HCT116 (cell line): ENCODE measurements at regions not wholly inside any gene's neighbourhood (a gene's known extent, or its start where the extent isn't known, plus 50 kb on each side); places are given as distances from the start of the nearest gene placed in this dataset.

ENCODE experiments used
- ATAC-seq: fragments of 200-7000 bp; cut with Tn5 transposase; 2 replicates; pipeline ENCODE4 v1.9.1; 2020; ENCODE audit warnings: mild to moderate bottlenecking, moderate library complexity
- BruUV-seq: library from RNA; stranded (reverse); fragments of 400-500 nt; replicated peaks from 2 replicates; lab custom pipeline; 2021; lab: Mats Ljungman, UMichigan
- CTCF ChIA-PET: fragments of 300-600 bp; sonication (Branson Sonifier 250); formaldehyde crosslinking; loops from one replicate; lab custom pipeline; 2021; ENCODE audit warnings: antibody characterized with exemption; lab: Charles Lee
- POLR2A ChIA-PET: fragments of 300-600, 350-600 bp; sonication (Branson Sonifier 250); formaldehyde crosslinking; loops from one replicate; lab custom pipeline; 2021; ENCODE audit warnings: antibody characterized with exemption; lab: Charles Lee
- RAD21 ChIA-PET, 2 experiments: fragments of 300-600 bp; sonication (Branson Sonifier 250); formaldehyde crosslinking; loops; one replicate each; lab custom pipeline; 2023; ENCODE audit warnings: low total read pairs in 2 of 2; ENCODE audit not compliant: uncharacterized antibody in 2 of 2, unreplicated experiment in 2 of 2, low non-redundant PET in 1 of 2; lab: Charles Lee
- DNase-seq: peaks from one replicate; pipeline ENCODE4 v3.0.0-alpha.2; 2010; ENCODE audit warnings: low read depth, low spot score
- H2AFZ ChIP-seq: fragments of 200-600 bp; shearing (Covaris generic), sonication (generic); 2 replicates; pipeline ENCODE4 v1.6.1; 2017; ENCODE audit warnings: low read depth, mixed run types, mixed read lengths, antibody characterized with exemption, low read length; ENCODE audit not compliant: poor library complexity, severe bottlenecking
- H3K27ac ChIP-seq: 2 replicates; pipeline ENCODE4 v1.5.1; 2012; ENCODE audit warnings: low read depth, low read length
- H3K27me3 ChIP-seq: fragments of 200-600 bp; sonication (generic); 2 replicates; pipeline ENCODE4 v1.6.1; 2016; ENCODE audit warnings: mixed run types, low read length, mixed read lengths; ENCODE audit not compliant: insufficient read depth
- H3K36me3 ChIP-seq, 2 experiments: fragments of 200-500 bp in 1 of 2; fragments of 200-600 bp in 1 of 2; sonication (Bioruptor generic) in 1 of 2; sonication (generic) in 1 of 2; 2 replicates each; pipeline versions ENCODE4 v1.5.1 to v1.6.1; 2014 to 2016; ENCODE audit warnings: low read length in 2 of 2, inconsistent platforms in 1 of 2, mixed read lengths in 1 of 2, mixed run types in 1 of 2; ENCODE audit not compliant: insufficient read depth in 2 of 2, control insufficient read depth in 1 of 2
- H3K4me1 ChIP-seq, 2 experiments: fragments of 200-600 bp in 1 of 2; sonication (generic) in 1 of 2; 2 replicates each; pipeline versions ENCODE4 v1.5.1 to v1.6.1; 2012 to 2017; ENCODE audit warnings: low read length in 2 of 2, inconsistent platforms in 1 of 2, mild to moderate bottlenecking in 1 of 2, mixed read lengths in 1 of 2, mixed run types in 1 of 2, moderate library complexity in 1 of 2; ENCODE audit not compliant: insufficient read depth in 2 of 2, control insufficient read depth in 1 of 2
- H3K4me2 ChIP-seq: fragments of 200-600 bp; sonication (generic); 2 replicates; pipeline ENCODE4 v1.6.1; 2017; ENCODE audit warnings: mixed run types, low read length, mixed read lengths
- H3K4me3 ChIP-seq, 2 experiments: fragments of 200-600 bp in 1 of 2; sonication (generic) in 1 of 2; replicated peaks in 1 of 2; 2 replicates each; pipeline ENCODE4 v1.5.1; 2011 to 2016; ENCODE audit warnings: low read length in 2 of 2, control low read depth in 1 of 2, low read depth in 1 of 2, mild to moderate bottlenecking in 1 of 2, mixed read lengths in 1 of 2, mixed run types in 1 of 2
- H3K79me2 ChIP-seq: fragments of 200-600 bp; sonication (generic); 2 replicates; pipeline ENCODE4 v1.6.1; 2017; ENCODE audit warnings: mild to moderate bottlenecking, mixed run types, low read length, moderate library complexity, mixed read lengths; ENCODE audit not compliant: insufficient read depth
- H3K9ac ChIP-seq: fragments of 200-600 bp; sonication (generic); 2 replicates; pipeline ENCODE4 v1.6.1; 2016; ENCODE audit warnings: low read length, mixed read lengths
- H3K9me2 ChIP-seq: fragments of 200-600 bp; sonication (generic), shearing (Covaris generic); 2 replicates; pipeline ENCODE4 v1.6.1; 2017; ENCODE audit warnings: mixed run types, mild to moderate bottlenecking, moderate library complexity; ENCODE audit not compliant: insufficient read depth
- H3K9me3 ChIP-seq, 2 experiments: fragments of 200-500 bp in 1 of 2; fragments of 200-600 bp in 1 of 2; sonication (Bioruptor generic) in 1 of 2; sonication (generic) in 1 of 2; 2 replicates each; pipeline ENCODE4 v1.6.1; 2014 to 2017; ENCODE audit warnings: low read length in 2 of 2, mixed read lengths in 2 of 2, inconsistent platforms in 1 of 2, low read depth in 1 of 2, mild to moderate bottlenecking in 1 of 2, mixed run types in 1 of 2, moderate library complexity in 1 of 2; ENCODE audit not compliant: control insufficient read depth in 1 of 2, insufficient read depth in 1 of 2
- H4K20me1 ChIP-seq: fragments of 200-600 bp; sonication (generic), shearing (Covaris generic); 2 replicates; pipeline ENCODE4 v1.6.1; 2017; ENCODE audit warnings: mixed run types, mild to moderate bottlenecking, moderate library complexity; ENCODE audit not compliant: insufficient read depth
- CBX3 ChIP-seq: IDR thresholded peaks from 2 replicates; pipeline ENCODE4 v1.6.1; 2012; ENCODE audit warnings: low read depth
- CEBPB ChIP-seq: IDR thresholded peaks from 2 replicates; pipeline ENCODE4 v1.6.1; 2012; ENCODE audit warnings: low read depth
- JUND ChIP-seq: IDR thresholded peaks from 2 replicates; pipeline ENCODE4 v1.6.1; 2012
- POLR2A ChIP-seq: IDR thresholded peaks from 2 replicates; pipeline ENCODE4 v1.7.0; 2011; ENCODE audit warnings: borderline replicate concordance; ENCODE audit not compliant: insufficient read depth, insufficient read length; ENCODE audit errors: extremely low read depth
- POLR2AphosphoS5 ChIP-seq: IDR thresholded peaks from 2 replicates; pipeline ENCODE4 v1.6.1; 2011; ENCODE audit warnings: mild to moderate bottlenecking, low read depth, low read length, moderate library complexity
- RAD21 ChIP-seq: IDR thresholded peaks from 2 replicates; pipeline ENCODE4 v1.6.1; 2012; ENCODE audit warnings: low read depth, mild to moderate bottlenecking
- SP1 ChIP-seq: IDR thresholded peaks from 2 replicates; pipeline ENCODE4 v1.6.1; 2012; ENCODE audit warnings: low read depth
- TCF7L2 ChIP-seq: IDR thresholded peaks from 2 replicates; pipeline ENCODE4 v1.7.0; 2011; ENCODE audit warnings: borderline replicate concordance, inconsistent platforms; ENCODE audit not compliant: insufficient read depth, insufficient read length; ENCODE audit errors: extremely low read depth
- intact Hi-C: fragments of 100-400 bp; cut with micrococcal nuclease; formaldehyde crosslinking; loops from 2 replicates; pipeline ENCODE4 v1.10.0; 2022
- TF ChIP-seq, protein P1 (sequence below): IDR thresholded peaks from 2 replicates; pipeline ENCODE4 v1.6.1; 2012
- TF ChIP-seq, protein P2 (sequence below): IDR thresholded peaks from 2 replicates; pipeline ENCODE4 v1.6.1; 2012; ENCODE audit warnings: low read depth
- TF ChIP-seq, protein P3 (sequence below), 3 experiments: fragments of 200-600 bp in 1 of 3; sonication (generic) in 1 of 3; IDR thresholded peaks in 2 of 3; conservative IDR thresholded peaks in 1 of 3; 2 replicates each; pipeline ENCODE4 v1.5.1; 2012 to 2017; ENCODE audit warnings: low read depth in 2 of 3, low read length in 2 of 3, antibody characterized with exemption in 1 of 3, borderline replicate concordance in 1 of 3, control low read depth in 1 of 3, mild to moderate bottlenecking in 1 of 3, mixed read lengths in 1 of 3, mixed run types in 1 of 3, moderate library complexity in 1 of 3; ENCODE audit not compliant: insufficient read depth in 1 of 3

DNA sequence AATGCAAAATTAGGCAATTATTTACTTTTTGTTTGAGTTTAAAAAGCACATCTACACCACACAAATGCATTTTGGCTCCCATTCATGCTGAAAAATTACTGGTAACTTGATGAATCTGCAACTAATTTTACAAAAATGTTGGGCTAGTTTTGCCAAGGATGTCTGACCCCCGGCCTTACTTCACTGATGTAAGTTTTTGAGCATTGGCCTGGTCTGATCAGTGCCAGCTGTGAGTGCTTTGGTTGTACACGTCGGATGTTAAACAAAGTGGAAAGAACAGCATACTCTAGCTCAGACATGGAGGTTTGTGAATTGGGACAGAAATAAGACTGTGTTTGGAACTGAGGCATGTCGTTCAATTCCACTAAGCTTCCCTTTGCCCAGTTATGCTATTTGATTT lies 1044.2 kb downstream of the TLE4 start:
- ChIA-PET POLR2A (no interaction called here), CTCF (no interaction called here)
- H2AFZ ChIP-seq, result no peak overlapping the region
- H3K27ac ChIP-seq, result no peak overlapping the region
- BruUV-seq, result no TSS peak
- no peak for DNase-seq
- no peaks in the 10 kb centered on the region for H4K20me1 ChIP-seq
- TF ChIP-seq TCF7L2, result no peak
- TF ChIP-seq, all 23 proteins: peak for 0
- peaks cover 0 to 3% of the 10 kb centered on the region in 2 experiments; a peak in 2 of 4 replicates for H3K9me3 ChIP-seq
- intact Hi-C loops, result no loop called here
- no peaks in the 10 kb centered on the region for H3K4me1 ChIP-seq
- H3K9ac ChIP-seq, result no peak overlapping the region
- no peak overlapping the region for H3K4me2 ChIP-seq
- no peaks in the 10 kb centered on the region for H3K9me2 ChIP-seq
- RAD21 ChIA-PET, result no interaction called here
- H3K36me3 ChIP-seq, result no peaks in the 10 kb centered on the region
- H3K27me3 ChIP-seq, result no peaks in the 10 kb centered on the region
- no peaks in the 10 kb centered on the region for H3K79me2 ChIP-seq
- no peak for ATAC-seq
- H3K4me3 ChIP-seq, result no peak overlapping the region

DNA sequence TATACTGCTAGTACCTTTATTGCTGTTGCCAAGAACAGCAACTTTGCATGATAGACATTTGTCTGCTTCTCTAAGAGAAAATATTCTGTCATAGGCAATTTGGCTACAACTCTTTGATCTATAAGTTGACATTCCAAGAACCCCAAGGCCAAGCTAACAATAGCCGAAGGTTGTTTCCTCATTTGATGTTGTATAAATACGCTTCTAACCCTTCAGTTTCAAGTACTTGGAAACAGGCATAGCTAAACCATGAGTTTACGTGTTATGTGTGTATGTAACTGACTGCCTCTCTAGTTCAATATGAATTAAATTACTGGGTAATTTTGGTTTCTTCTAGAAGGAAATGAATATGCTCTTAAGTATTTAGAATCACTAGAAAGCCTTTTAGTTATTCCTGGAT lies 1034.0 kb downstream of the TLE4 start:
- Histone ChIP-seq H3K4me3 (no peak overlapping the region), H3K36me3 (no peaks in the 10 kb centered on the region), H3K4me1 (no peaks in the 10 kb centered on the region), H3K9ac (no peak overlapping the region), H3K27me3 (no peaks in the 10 kb centered on the region), H4K20me1 (no peaks in the 10 kb centered on the region), H3K79me2 (no peaks in the 10 kb centered on the region), H3K27ac (no peak overlapping the region), H3K4me2 (no peak overlapping the region), H3K9me2 (no peaks in the 10 kb centered on the region), H2AFZ (no peak overlapping the region), H3K9me3 (peaks cover 0 to 16% of the 10 kb centered on the region in 2 experiments; a peak in 2 of 4 replicates)
- ChIA-PET POLR2A (no interaction called here), RAD21 (no interaction called here), CTCF (no interaction called here)
- no peak for DNase-seq
- intact Hi-C loops, result no loop called here
- no peak for ATAC-seq
- BruUV-seq, result no TSS peak
- TF ChIP-seq, protein P1, sequence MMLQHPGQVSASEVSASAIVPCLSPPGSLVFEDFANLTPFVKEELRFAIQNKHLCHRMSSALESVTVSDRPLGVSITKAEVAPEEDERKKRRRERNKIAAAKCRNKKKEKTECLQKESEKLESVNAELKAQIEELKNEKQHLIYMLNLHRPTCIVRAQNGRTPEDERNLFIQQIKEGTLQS, result no peak
- TF ChIP-seq, protein P2, sequence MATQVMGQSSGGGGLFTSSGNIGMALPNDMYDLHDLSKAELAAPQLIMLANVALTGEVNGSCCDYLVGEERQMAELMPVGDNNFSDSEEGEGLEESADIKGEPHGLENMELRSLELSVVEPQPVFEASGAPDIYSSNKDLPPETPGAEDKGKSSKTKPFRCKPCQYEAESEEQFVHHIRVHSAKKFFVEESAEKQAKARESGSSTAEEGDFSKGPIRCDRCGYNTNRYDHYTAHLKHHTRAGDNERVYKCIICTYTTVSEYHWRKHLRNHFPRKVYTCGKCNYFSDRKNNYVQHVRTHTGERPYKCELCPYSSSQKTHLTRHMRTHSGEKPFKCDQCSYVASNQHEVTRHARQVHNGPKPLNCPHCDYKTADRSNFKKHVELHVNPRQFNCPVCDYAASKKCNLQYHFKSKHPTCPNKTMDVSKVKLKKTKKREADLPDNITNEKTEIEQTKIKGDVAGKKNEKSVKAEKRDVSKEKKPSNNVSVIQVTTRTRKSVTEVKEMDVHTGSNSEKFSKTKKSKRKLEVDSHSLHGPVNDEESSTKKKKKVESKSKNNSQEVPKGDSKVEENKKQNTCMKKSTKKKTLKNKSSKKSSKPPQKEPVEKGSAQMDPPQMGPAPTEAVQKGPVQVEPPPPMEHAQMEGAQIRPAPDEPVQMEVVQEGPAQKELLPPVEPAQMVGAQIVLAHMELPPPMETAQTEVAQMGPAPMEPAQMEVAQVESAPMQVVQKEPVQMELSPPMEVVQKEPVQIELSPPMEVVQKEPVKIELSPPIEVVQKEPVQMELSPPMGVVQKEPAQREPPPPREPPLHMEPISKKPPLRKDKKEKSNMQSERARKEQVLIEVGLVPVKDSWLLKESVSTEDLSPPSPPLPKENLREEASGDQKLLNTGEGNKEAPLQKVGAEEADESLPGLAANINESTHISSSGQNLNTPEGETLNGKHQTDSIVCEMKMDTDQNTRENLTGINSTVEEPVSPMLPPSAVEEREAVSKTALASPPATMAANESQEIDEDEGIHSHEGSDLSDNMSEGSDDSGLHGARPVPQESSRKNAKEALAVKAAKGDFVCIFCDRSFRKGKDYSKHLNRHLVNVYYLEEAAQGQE, result no peak
- no peak for TF ChIP-seq SP1
- no peak for TF ChIP-seq POLR2A
- TF ChIP-seq POLR2AphosphoS5, result no peak
- no peak for TF ChIP-seq CEBPB
- TF ChIP-seq, protein P3, sequence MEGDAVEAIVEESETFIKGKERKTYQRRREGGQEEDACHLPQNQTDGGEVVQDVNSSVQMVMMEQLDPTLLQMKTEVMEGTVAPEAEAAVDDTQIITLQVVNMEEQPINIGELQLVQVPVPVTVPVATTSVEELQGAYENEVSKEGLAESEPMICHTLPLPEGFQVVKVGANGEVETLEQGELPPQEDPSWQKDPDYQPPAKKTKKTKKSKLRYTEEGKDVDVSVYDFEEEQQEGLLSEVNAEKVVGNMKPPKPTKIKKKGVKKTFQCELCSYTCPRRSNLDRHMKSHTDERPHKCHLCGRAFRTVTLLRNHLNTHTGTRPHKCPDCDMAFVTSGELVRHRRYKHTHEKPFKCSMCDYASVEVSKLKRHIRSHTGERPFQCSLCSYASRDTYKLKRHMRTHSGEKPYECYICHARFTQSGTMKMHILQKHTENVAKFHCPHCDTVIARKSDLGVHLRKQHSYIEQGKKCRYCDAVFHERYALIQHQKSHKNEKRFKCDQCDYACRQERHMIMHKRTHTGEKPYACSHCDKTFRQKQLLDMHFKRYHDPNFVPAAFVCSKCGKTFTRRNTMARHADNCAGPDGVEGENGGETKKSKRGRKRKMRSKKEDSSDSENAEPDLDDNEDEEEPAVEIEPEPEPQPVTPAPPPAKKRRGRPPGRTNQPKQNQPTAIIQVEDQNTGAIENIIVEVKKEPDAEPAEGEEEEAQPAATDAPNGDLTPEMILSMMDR (IDR thresholded peaks at IDR 0.05 in 2 of 3, conservative IDR thresholded peaks at IDR 0.05 in 1 of 3; ENCODE audit: borderline replicate concordance in 1 of 3, insufficient read depth in 1 of 3, low read depth in 2 of 3, low read length in 2 of 3), result no peak
- TF ChIP-seq RAD21, result no peak
- no peak for TF ChIP-seq CBX3
- no peak for TF ChIP-seq TCF7L2
- no peak for TF ChIP-seq JUND
